PC-9 (cell line): ENCODE measurements at regions not wholly inside any gene's neighbourhood (a gene's known extent, or its start where the extent isn't known, plus 50 kb on each side); places are given as distances from the start of the nearest gene placed in this dataset.

Experiments
- BruUV-seq: library from RNA; stranded (reverse); fragments of 400-500 nt; replicated peaks from 2 replicates; lab custom pipeline; 2021; lab: Mats Ljungman, UMichigan
- CTCF ChIA-PET: fragments of 300-600 bp; sonication (Branson Sonifier 250); formaldehyde crosslinking; loops from one replicate; lab custom pipeline; 2022; ENCODE audit warnings: antibody characterized with exemption; lab: Charles Lee
- POLR2A ChIA-PET: fragments of 300-600 bp; sonication (Branson Sonifier 250); formaldehyde crosslinking; loops from one replicate; lab custom pipeline; 2022; ENCODE audit warnings: antibody characterized with exemption; ENCODE audit not compliant: unreplicated experiment; lab: Charles Lee
- DNase-seq, 2 experiments: peaks; one replicate each; pipeline versions ENCODE4 v3.0.0 to v3.0.0-alpha.2; 2015 to 2022; ENCODE audit warnings: mixed read lengths in 1 of 2
- H2AFZ ChIP-seq: fragments of 200-600 bp; sonication (generic); 2 replicates; pipeline ENCODE4 v1.8.1; 2017; ENCODE audit warnings: antibody characterized with exemption
- H3F3A ChIP-seq: fragments of 200-600 bp; sonication (generic); 2 replicates; pipeline ENCODE4 v1.8.1; 2017; ENCODE audit warnings: antibody characterized with exemption, mild to moderate bottlenecking, low read depth; ENCODE audit not compliant: insufficient read depth
- H3K27ac ChIP-seq: fragments of 200-600 bp; sonication (generic); 2 replicates; pipeline ENCODE4 v1.6.1; 2016; ENCODE audit warnings: mixed run types
- H3K27me3 ChIP-seq: fragments of 200-600 bp; sonication (generic); 2 replicates; pipeline ENCODE4 v1.6.1; 2016; ENCODE audit warnings: low read depth, mixed run types; ENCODE audit not compliant: insufficient read depth
- H3K36me3 ChIP-seq: fragments of 200-600 bp; sonication (generic); 2 replicates; pipeline ENCODE4 v1.6.1; 2016; ENCODE audit warnings: low read depth, mixed run types
- H3K4me1 ChIP-seq: fragments of 200-600 bp; sonication (generic); replicated peaks from 2 replicates; pipeline ENCODE4 v1.6.1; 2016; ENCODE audit warnings: mixed run types; ENCODE audit not compliant: insufficient read depth
- H3K4me2 ChIP-seq: fragments of 200-600 bp; sonication (generic); 2 replicates; pipeline ENCODE4 v1.6.1; 2017; ENCODE audit warnings: mixed run types
- H3K4me3 ChIP-seq: fragments of 200-600 bp; sonication (generic); 2 replicates; pipeline ENCODE4 v1.6.1; 2016; ENCODE audit warnings: mixed run types
- H3K79me2 ChIP-seq: fragments of 200-600 bp; sonication (generic); 2 replicates; pipeline ENCODE4 v1.6.1; 2017; ENCODE audit warnings: low read depth, mixed run types
- H3K9me2 ChIP-seq: fragments of 200-600 bp; sonication (generic); 2 replicates; pipeline ENCODE4 v1.8.1; 2017; ENCODE audit warnings: mild to moderate bottlenecking; ENCODE audit not compliant: insufficient read depth
- H3K9me3 ChIP-seq: fragments of 200-600 bp; sonication (generic); 2 replicates; pipeline ENCODE4 v1.8.1; 2016; ENCODE audit warnings: low read depth; ENCODE audit not compliant: insufficient read depth
- H4K20me1 ChIP-seq: fragments of 200-600 bp; sonication (generic); 2 replicates; pipeline ENCODE4 v1.8.1; 2017; ENCODE audit not compliant: insufficient read depth
- CTCF ChIP-seq: fragments of 200-600 bp; sonication (generic); conservative IDR thresholded peaks from 2 replicates; pipeline ENCODE4 v1.6.1; 2017; ENCODE audit warnings: mixed run types, antibody characterized with exemption, mild to moderate bottlenecking, moderate library complexity
- EZH2 ChIP-seq: fragments of 200-600 bp; sonication (generic); IDR thresholded peaks from 2 replicates; pipeline ENCODE4 v1.8.0; 2017; ENCODE audit warnings: antibody characterized with exemption, low read depth
- intact Hi-C: fragments of 100-400 bp; cut with micrococcal nuclease; formaldehyde crosslinking; loops from one replicate; pipeline ENCODE4 v1.10.0; 2022; ENCODE audit not compliant: unreplicated experiment

DNA sequence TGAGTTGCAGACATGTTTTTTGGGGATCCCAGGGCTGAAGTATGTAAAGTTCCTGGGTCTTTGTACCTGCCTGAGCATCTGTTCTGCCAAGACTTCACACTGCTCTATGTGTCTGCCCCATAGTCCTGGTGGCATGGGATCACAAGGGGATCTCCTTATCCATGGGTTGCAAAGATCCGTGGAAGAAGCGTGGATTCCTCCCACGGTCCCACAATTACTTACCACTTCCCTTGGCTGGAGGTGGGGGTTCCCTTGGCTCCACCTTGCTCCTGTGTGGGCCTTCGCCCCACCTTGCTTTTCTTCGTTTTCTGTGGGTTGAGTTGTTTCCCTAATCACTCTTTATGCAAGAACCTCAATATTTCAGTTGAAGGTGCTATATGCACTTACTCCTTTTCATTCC lies 157.4 kb upstream of the CHORDC1 start:
- DNase-seq, result no peak
- Histone ChIP-seq H3F3A (no peaks in the 10 kb centered on the region), H2AFZ (no peak overlapping the region), H3K4me3 (no peak overlapping the region), H3K9me3 (no peaks in the 10 kb centered on the region), H3K4me2 (no peak overlapping the region), H3K27me3 (no peaks in the 10 kb centered on the region), H3K4me1 (no peaks in the 10 kb centered on the region), H3K79me2 (no peaks in the 10 kb centered on the region), H3K27ac (no peak overlapping the region), H3K9me2 (no peaks in the 10 kb centered on the region), H4K20me1 (no peaks in the 10 kb centered on the region), H3K36me3 (no peaks in the 10 kb centered on the region)
- ChIA-PET POLR2A (no interaction called here), CTCF (no interaction called here)
- BruUV-seq, result no TSS peak
- TF ChIP-seq EZH2, result no peak
- TF ChIP-seq CTCF, result no peak
- intact Hi-C loops, result no loop called here

DNA sequence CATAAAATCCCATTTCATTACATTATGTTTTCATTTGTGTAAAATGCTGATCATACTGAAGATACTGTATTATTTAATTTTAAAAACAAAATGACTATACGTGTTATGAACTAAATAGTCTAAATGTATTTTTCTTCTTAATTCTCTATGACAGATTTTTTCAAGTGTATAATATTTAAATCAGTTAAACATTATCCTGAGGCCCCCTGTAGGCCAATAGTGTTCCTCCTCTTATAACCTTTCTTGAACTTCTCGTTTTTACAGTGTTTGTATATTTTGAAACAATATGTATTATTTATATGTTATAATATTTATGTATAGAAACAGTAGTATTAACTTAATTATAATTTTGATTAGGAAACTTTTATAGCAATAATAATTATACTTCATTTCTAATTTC lies 151.1 kb upstream of the CHORDC1 start:
- H3K27me3 ChIP-seq, result no peaks in the 10 kb centered on the region

DNA sequence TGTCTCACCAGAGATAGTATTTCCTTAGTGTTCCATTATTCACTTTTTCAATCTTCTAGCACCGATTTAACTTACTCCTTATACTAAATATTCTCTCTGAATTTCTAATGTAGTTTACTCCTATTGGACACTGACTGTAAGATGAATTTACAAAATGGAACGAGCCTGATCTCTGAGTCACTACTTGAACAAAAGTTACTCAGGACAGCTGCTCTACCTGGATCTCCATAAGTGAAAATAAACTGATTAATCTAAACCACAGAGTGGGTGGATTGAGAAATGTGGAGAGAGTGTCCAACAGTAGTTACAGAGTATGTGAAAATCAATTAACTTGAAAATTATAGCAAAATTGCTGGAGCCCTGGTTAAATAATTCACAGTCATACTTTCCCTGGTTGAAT lies 141.7 kb upstream of the CHORDC1 start:
- no peak overlapping the region for H3K4me2 ChIP-seq
- H3K79me2 ChIP-seq, result no peaks in the 10 kb centered on the region
- no peak for DNase-seq
- ChIA-PET POLR2A (no interaction called here), CTCF (no interaction called here)
- no peaks in the 10 kb centered on the region for H3F3A ChIP-seq
- H3K27ac ChIP-seq, result no peak overlapping the region
- no peaks in the 10 kb centered on the region for H3K4me1 ChIP-seq
- no peak overlapping the region for H3K4me3 ChIP-seq
- BruUV-seq, result no TSS peak
- no peaks in the 10 kb centered on the region for H3K36me3 ChIP-seq
- no peak overlapping the region for H2AFZ ChIP-seq
- no peaks in the 10 kb centered on the region for H3K9me3 ChIP-seq
- TF ChIP-seq CTCF (no peak), EZH2 (no peak)
- no peaks in the 10 kb centered on the region for H3K9me2 ChIP-seq
- no peaks in the 10 kb centered on the region for H4K20me1 ChIP-seq
- intact Hi-C loops, result no loop called here
- no peaks in the 10 kb centered on the region for H3K27me3 ChIP-seq

More for the DNA sequence above, 151.1 kb upstream of the CHORDC1 start:
- BruUV-seq, result no TSS peak
- no peak overlapping the region for H3K4me2 ChIP-seq
- H3F3A ChIP-seq, result no peaks in the 10 kb centered on the region
- H2AFZ ChIP-seq, result no peak overlapping the region
- H3K9me2 ChIP-seq, result no peaks in the 10 kb centered on the region
- DNase-seq, result no peak
- TF ChIP-seq CTCF (no peak), EZH2 (no peak)
- no peaks in the 10 kb centered on the region for H3K79me2 ChIP-seq
- H3K4me3 ChIP-seq, result no peak overlapping the region
- no peaks in the 10 kb centered on the region for H4K20me1 ChIP-seq
- POLR2A ChIA-PET, result no interaction called here
- intact Hi-C loops, result no loop called here
- H3K9me3 ChIP-seq, result no peaks in the 10 kb centered on the region
- H3K27ac ChIP-seq, result no peak overlapping the region
- CTCF ChIA-PET, result no interaction called here
- no peaks in the 10 kb centered on the region for H3K4me1 ChIP-seq
- no peaks in the 10 kb centered on the region for H3K36me3 ChIP-seq
